GM18498 (cell line): ENCODE measurements at regions not wholly inside any gene's neighbourhood (a gene's known extent, or its start where the extent isn't known, plus 50 kb on each side); places are given as distances from the start of the nearest gene placed in this dataset.

ENCODE experiments used
- ATAC-seq: cut with Tn5 transposase; IDR thresholded peaks from one replicate; pipeline ENCODE4 v1.9.1; 2021; ENCODE audit warnings: mild to moderate bottlenecking, moderate library complexity; ENCODE audit not compliant: unreplicated experiment

GRCh38 chr16:6545329-6545728, 787.3 kb upstream of the RBFOX1 start:
- no peak for ATAC-seq

GRCh38 chr16:6541267-6541666, 791.4 kb upstream of the RBFOX1 start:
- no peak for ATAC-seq

GRCh38 chr16:6536411-6536810, 796.2 kb upstream of the RBFOX1 start:
- no peak for ATAC-seq

GRCh38 chr16:6531067-6531466, 801.6 kb upstream of the RBFOX1 start:
- no peak for ATAC-seq

GRCh38 chr16:6528217-6528616, 804.4 kb upstream of the RBFOX1 start:
- no peak for ATAC-seq

- no peak for ATAC-seq
Measured at GRCh38 chr16:6527646-6528045, 805.0 kb upstream of the RBFOX1 start.

- ATAC-seq = no peak
Measured at GRCh38 chr16:6524501-6524900, 808.1 kb upstream of the RBFOX1 start.

- no peak for ATAC-seq
Measured at GRCh38 chr16:6517020-6517720, 815.5 kb upstream of the RBFOX1 start.

- no peak for ATAC-seq
Measured at GRCh38 chr16:6512512-6512911, 820.1 kb upstream of the RBFOX1 start.

- ATAC-seq = no peak
Measured at GRCh38 chr16:6510261-6510660, 822.4 kb upstream of the RBFOX1 start.

- ATAC-seq = no peak
Measured at GRCh38 chr16:6499413-6499812, 833.2 kb upstream of the RBFOX1 start.

GRCh38 chr16:6498858-6499257, 833.8 kb upstream of the RBFOX1 start:
- ATAC-seq = no peak

- no peak for ATAC-seq
Measured at GRCh38 chr16:6496996-6497395, 835.6 kb upstream of the RBFOX1 start.

- no peak for ATAC-seq
Measured at GRCh38 chr16:6495486-6496210, 837.0 kb upstream of the RBFOX1 start.

- ATAC-seq = no peak
Measured at GRCh38 chr16:6494716-6495115, 837.9 kb upstream of the RBFOX1 start.

- no peak for ATAC-seq
Measured at GRCh38 chr16:6493555-6493954, 839.1 kb upstream of the RBFOX1 start.

GRCh38 chr16:6492742-6493141, 839.9 kb upstream of the RBFOX1 start:
- ATAC-seq = no peak

- ATAC-seq = no peak
Measured at GRCh38 chr16:6484935-6485334, 847.7 kb upstream of the RBFOX1 start.

- no peak for ATAC-seq
Measured at GRCh38 chr16:6484081-6484480, 848.6 kb upstream of the RBFOX1 start.

- no peak for ATAC-seq
Measured at GRCh38 chr16:6483469-6484033, 849.1 kb upstream of the RBFOX1 start.

- ATAC-seq = no peak
Measured at GRCh38 chr16:6482696-6483468, 849.8 kb upstream of the RBFOX1 start.
